Stomach (tissue), 8 donors: ENCODE measurements at regions not wholly inside any gene's neighbourhood (a gene's known extent, or its start where the extent isn't known, plus 50 kb on each side); places are given as distances from the start of the nearest gene placed in this dataset.

ENCODE experiments used
- DNase-seq, 2 donors: peaks; one replicate each; pipeline versions ENCODE4 v3.0.0 to v3.0.0-alpha.2; 2013 to 2019
- H3K27ac ChIP-seq, 5 donors: fragments of 200-600 bp in 4 of 5; sonication (generic) in 4 of 5; one replicate each; pipeline ENCODE4 v1.5.1; 2013 to 2019; ENCODE audit warnings: mild to moderate bottlenecking in 1 of 5, moderate library complexity in 1 of 5
- H3K27me3 ChIP-seq, 3 donors: fragments of 200-600 bp; sonication (generic); one replicate each; pipeline ENCODE4 v1.5.1; 2017 to 2019; ENCODE audit warnings: mixed run types in 1 of 3
- H3K36me3 ChIP-seq, 4 donors: fragments of 200-600 bp; sonication (generic); 1 replicate in 3 of 4; 2 replicates in 1 of 4; pipeline ENCODE4 v1.5.1; 2016 to 2019
- H3K4me1 ChIP-seq, 4 donors: fragments of 200-600 bp; sonication (generic); one replicate each; pipeline ENCODE4 v1.5.1; 2016 to 2019
- H3K4me3 ChIP-seq, 4 donors: fragments of 200-600 bp; sonication (generic) in 3 of 4; one replicate each; pipeline ENCODE4 v1.5.1; 2016 to 2019; ENCODE audit warnings: mild to moderate bottlenecking in 1 of 4
- H3K9me3 ChIP-seq, 4 donors: fragments of 200-600 bp; sonication (generic); one replicate each; pipeline ENCODE4 v1.5.1; 2016 to 2019
- EP300 ChIP-seq: sonication (generic); formaldehyde crosslinking; IDR thresholded peaks from one replicate; pipeline ENCODE4 v1.6.1; 2017; ENCODE audit warnings: antibody characterized with exemption
- POLR2A ChIP-seq, 4 donors: fragments of 450-650 bp; IDR thresholded peaks; one replicate each; pipeline ENCODE4 v1.6.1; 2016; ENCODE audit warnings: antibody characterized with exemption in 4 of 4, control low read depth in 2 of 4, mild to moderate bottlenecking in 1 of 4, moderate library complexity in 1 of 4
- POLR2AphosphoS5 ChIP-seq, 3 donors: sonication (generic); formaldehyde crosslinking; IDR thresholded peaks; one replicate each; pipeline ENCODE4 v1.6.1; 2016; ENCODE audit warnings: antibody characterized with exemption in 3 of 3
- WGBS, 5 donors: extraction: QIAGEN DNeasy Blood & Tissue Kit in 3 of 5; methylation state at CpG; one replicate each; pipeline versions ENCODE4 v1.1.5 to v1.1.7; 2013 to 2018; 5-methylcytosine and 5-hydroxymethylcytosine counted together
- intact Hi-C: fragments of 100-400 bp; cut with DNase I; formaldehyde crosslinking; loops from one replicate; pipeline ENCODE4 v1.15.1; 2023; ENCODE audit warnings: low total_unique reads
- TF ChIP-seq, protein P1 (sequence below), 7 experiments: fragments of 450-650 bp in 4 of 7; fragments of 200-600 bp in 3 of 7; sonication (generic) in 3 of 7; IDR thresholded peaks; one replicate each; pipeline ENCODE4 v1.5.1; 2016 to 2019; ENCODE audit warnings: antibody characterized with exemption in 7 of 7, control low read depth in 2 of 7, mild to moderate bottlenecking in 1 of 7
- donor health status: healthy with polysubstance abuse.
- donor health status: Bipolar disorder and iron deficiency.
- donor health status: healthy.

DNA sequence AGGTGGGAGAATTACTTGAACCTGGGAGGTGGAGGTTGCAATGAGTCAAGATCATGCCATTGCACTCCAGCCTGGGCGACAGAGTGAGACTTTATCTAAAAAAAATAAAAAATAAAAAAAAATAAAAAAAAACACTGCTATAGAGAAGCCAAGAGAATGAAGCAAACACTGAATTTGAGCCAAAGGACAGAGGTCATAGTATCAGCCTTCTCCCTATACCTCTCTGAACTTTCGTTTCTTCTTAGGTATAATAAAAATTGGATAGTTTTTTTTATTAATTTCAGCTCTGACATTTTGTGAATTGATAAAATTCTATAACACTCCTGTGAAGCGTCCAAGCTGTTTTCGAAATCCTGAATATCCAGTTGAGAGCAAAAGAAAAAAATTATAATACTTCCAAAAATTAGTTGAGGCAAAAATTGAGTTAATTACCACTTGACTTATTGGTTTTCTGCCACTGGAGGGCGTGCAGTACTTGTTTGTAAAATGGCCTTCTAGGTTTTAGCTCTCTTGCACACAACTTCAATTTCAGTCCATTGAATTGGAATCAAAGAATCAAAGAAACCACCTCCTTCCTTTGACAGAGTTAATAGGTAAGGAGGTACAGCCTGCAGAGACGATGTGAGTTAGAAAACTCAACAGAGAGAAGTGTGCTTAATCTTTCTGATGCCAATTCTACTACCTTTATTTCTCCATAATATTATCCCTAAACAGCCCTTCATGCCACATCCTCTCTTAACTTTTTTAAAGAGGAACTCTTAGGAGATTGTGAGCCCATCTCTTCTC lies 143.2 kb downstream of the BBOX1 start:
- Histone ChIP-seq H3K27ac (no peak overlapping the region), H3K4me1 (peaks cover 0 to 27% (median 15%) of the 10 kb centered on the region in 4 donors), H3K9me3 (no peaks in the 10 kb centered on the region), H3K4me3 (no peak overlapping the region), H3K27me3 (no peaks in the 10 kb centered on the region), H3K36me3 (no peaks in the 10 kb centered on the region)
- peak; percentile 62 to 88 for DNase-seq
- intact Hi-C loops, result no loop called here
- 15 to 27% (median 19%) methylated on average over 6 of the region's 6 CpGs for WGBS, 5 donors
- TF ChIP-seq POLR2A (IDR thresholded peaks at IDR 0.05) (no peak), POLR2AphosphoS5 (IDR thresholded peaks at IDR 0.05) (no peak), EP300 (no peak)
- TF ChIP-seq, protein P1, sequence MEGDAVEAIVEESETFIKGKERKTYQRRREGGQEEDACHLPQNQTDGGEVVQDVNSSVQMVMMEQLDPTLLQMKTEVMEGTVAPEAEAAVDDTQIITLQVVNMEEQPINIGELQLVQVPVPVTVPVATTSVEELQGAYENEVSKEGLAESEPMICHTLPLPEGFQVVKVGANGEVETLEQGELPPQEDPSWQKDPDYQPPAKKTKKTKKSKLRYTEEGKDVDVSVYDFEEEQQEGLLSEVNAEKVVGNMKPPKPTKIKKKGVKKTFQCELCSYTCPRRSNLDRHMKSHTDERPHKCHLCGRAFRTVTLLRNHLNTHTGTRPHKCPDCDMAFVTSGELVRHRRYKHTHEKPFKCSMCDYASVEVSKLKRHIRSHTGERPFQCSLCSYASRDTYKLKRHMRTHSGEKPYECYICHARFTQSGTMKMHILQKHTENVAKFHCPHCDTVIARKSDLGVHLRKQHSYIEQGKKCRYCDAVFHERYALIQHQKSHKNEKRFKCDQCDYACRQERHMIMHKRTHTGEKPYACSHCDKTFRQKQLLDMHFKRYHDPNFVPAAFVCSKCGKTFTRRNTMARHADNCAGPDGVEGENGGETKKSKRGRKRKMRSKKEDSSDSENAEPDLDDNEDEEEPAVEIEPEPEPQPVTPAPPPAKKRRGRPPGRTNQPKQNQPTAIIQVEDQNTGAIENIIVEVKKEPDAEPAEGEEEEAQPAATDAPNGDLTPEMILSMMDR (IDR thresholded peaks at IDR 0.05), result peak in 5 of 7 experiments; percentile 28 to 75 (median 68)

DNA sequence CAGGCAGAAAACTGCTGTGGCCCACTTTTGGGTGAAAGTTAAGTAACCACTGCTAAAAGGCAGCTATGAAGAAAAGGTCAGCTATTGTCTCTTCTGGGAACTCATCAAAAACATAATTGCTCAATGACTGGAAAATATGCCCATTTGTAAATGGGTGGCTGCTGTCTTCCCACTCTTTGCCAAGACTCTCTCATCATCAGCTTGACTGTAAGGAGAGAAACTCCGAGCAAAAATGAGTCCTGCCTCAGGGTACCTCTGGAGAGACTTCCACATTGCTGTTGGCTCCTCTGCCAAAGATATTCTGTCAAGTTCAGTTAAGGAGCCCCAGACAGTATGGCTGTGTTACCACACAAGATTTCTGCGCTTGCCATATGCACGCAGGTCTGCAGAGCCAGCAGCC lies 138.7 kb downstream of the BBOX1 start:
- Histone ChIP-seq H3K9me3 (no peaks in the 10 kb centered on the region), H3K27me3 (no peaks in the 10 kb centered on the region), H3K36me3 (no peaks in the 10 kb centered on the region), H3K27ac (no peak overlapping the region), H3K4me1 (peaks cover 0 to 14% (median 4%) of the 10 kb centered on the region in 4 donors), H3K4me3 (no peak overlapping the region)
- WGBS, 5 donors, result 74 to 94% (median 87%) methylated on average over 3 of the region's 3 CpGs
- intact Hi-C loops, result no loop called here
- TF ChIP-seq POLR2A (IDR thresholded peaks at IDR 0.05) (no peak), EP300 (no peak), POLR2AphosphoS5 (IDR thresholded peaks at IDR 0.05) (no peak)
- TF ChIP-seq, protein P1 (IDR thresholded peaks at IDR 0.05), result no peak
- DNase-seq, result no peak

- WGBS, 5 donors, result 78 to 91% (median 82%) methylated on average over 5 of the region's 5 CpGs
- Histone ChIP-seq H3K36me3 (no peaks in the 10 kb centered on the region), H3K9me3 (no peaks in the 10 kb centered on the region), H3K4me1 (peaks cover 0 to 14% (median 5%) of the 10 kb centered on the region in 4 donors), H3K27ac (no peak overlapping the region), H3K27me3 (no peaks in the 10 kb centered on the region), H3K4me3 (no peak overlapping the region)
- intact Hi-C loops, result no loop called here
- DNase-seq, result no peak
- TF ChIP-seq POLR2AphosphoS5 (IDR thresholded peaks at IDR 0.05) (no peak), POLR2A (IDR thresholded peaks at IDR 0.05) (no peak), EP300 (no peak)
- TF ChIP-seq, protein P1 (IDR thresholded peaks at IDR 0.05), result no peak
Observed at GRCh38 chr11:27178859-27179258, 138.2 kb downstream of the BBOX1 start.
